WTC11 (cell line): ENCODE measurements at regions not wholly inside any gene's neighbourhood (a gene's known extent, or its start where the extent isn't known, plus 50 kb on each side); places are given as distances from the start of the nearest gene placed in this dataset.

Experiments used
- ATAC-seq: fragments of 200-7000 bp; cut with Tn5 transposase; 2 replicates; pipeline ENCODE4 v1.10.0; 2021; ENCODE audit warnings: mild to moderate bottlenecking, moderate library complexity
- CTCF ChIA-PET: fragments of 300-600 bp; sonication (Branson Sonifier 250); formaldehyde crosslinking; loops from one replicate; lab custom pipeline; 2021; ENCODE audit warnings: antibody characterized with exemption; lab: Charles Lee
- POLR2A ChIA-PET: fragments of 350-600 bp; sonication (Branson Sonifier 250); formaldehyde crosslinking; loops from one replicate; lab custom pipeline; 2021; ENCODE audit warnings: antibody characterized with exemption; lab: Charles Lee
- DNase-seq: peaks from one replicate; pipeline ENCODE4 v3.0.0; 2021; ENCODE audit warnings: low spot score
- H3K27ac Mint-ChIP-seq: 2 replicates; pipeline ENCODE4 v1.8.0; 2021; ENCODE audit warnings: mixed read lengths
- H3K27me3 Mint-ChIP-seq: 2 replicates; pipeline ENCODE4 v1.8.0; 2021; ENCODE audit warnings: low read depth, mild to moderate bottlenecking, moderate library complexity, mixed read lengths
- H3K36me3 Mint-ChIP-seq: 2 replicates; pipeline ENCODE4 v1.8.0; 2021; ENCODE audit warnings: mixed read lengths
- H3K4me1 Mint-ChIP-seq: 2 replicates; pipeline ENCODE4 v1.8.0; 2022; ENCODE audit warnings: mixed read lengths
- H3K4me3 Mint-ChIP-seq: 2 replicates; pipeline ENCODE4 v1.8.0; 2021; ENCODE audit warnings: mild to moderate bottlenecking, moderate library complexity, mixed read lengths
- H3K9me3 Mint-ChIP-seq: 2 replicates; pipeline ENCODE4 v1.8.0; 2021; ENCODE audit warnings: mixed read lengths
- ETV6 ChIP-seq: sonication (generic); formaldehyde crosslinking; IDR thresholded peaks from 2 replicates; pipeline ENCODE4 v1.8.1; 2022; ENCODE audit warnings: mild to moderate bottlenecking, missing genetic modification reagents
- IRF2 ChIP-seq: sonication (generic); formaldehyde crosslinking; IDR thresholded peaks from 2 replicates; pipeline ENCODE4 v1.8.0; 2022; ENCODE audit warnings: low read depth, missing genetic modification reagents, borderline replicate concordance
- NFATC4 ChIP-seq: fragments of 250-450 bp; sonication (Bioruptor Pico); IDR thresholded peaks from 2 replicates; pipeline ENCODE4 v1.9.0; 2021; ENCODE audit warnings: mild to moderate bottlenecking
- NFYB ChIP-seq: sonication (generic); formaldehyde crosslinking; conservative IDR thresholded peaks from 2 replicates; pipeline ENCODE4 v1.8.0; 2022; ENCODE audit warnings: low read depth, missing genetic modification reagents
- TEAD4 ChIP-seq: sonication (generic); formaldehyde crosslinking; IDR thresholded peaks from 2 replicates; pipeline ENCODE4 v1.8.0; 2022; ENCODE audit warnings: mild to moderate bottlenecking, missing genetic modification reagents
- USF1 ChIP-seq: sonication (generic); formaldehyde crosslinking; IDR thresholded peaks from 2 replicates; pipeline ENCODE4 v1.8.0; 2022; ENCODE audit warnings: mild to moderate bottlenecking, missing genetic modification reagents
- ZNF317 ChIP-seq: sonication (generic); formaldehyde crosslinking; IDR thresholded peaks from 2 replicates; pipeline ENCODE4 v1.8.1; 2023; ENCODE audit warnings: low read depth, mild to moderate bottlenecking, moderate library complexity, missing genetic modification reagents, borderline replicate concordance
- ZNF396 ChIP-seq: fragments of 250-450 bp; sonication (Bioruptor Pico); IDR thresholded peaks from 2 replicates; pipeline ENCODE4 v1.8.0; 2021; ENCODE audit warnings: mild to moderate bottlenecking, moderate library complexity, borderline replicate concordance
- ZNF532 ChIP-seq: fragments of 250-450 bp; sonication (Bioruptor Pico); IDR thresholded peaks from 2 replicates; pipeline ENCODE4 v1.9.0; 2021; ENCODE audit warnings: mild to moderate bottlenecking, borderline replicate concordance
- TF ChIP-seq, protein P1 (sequence below): sonication (generic); formaldehyde crosslinking; IDR thresholded peaks from 2 replicates; pipeline ENCODE4 v1.8.0; 2023; ENCODE audit warnings: missing genetic modification reagents
- TF ChIP-seq, protein P2 (sequence below): sonication (generic); formaldehyde crosslinking; IDR thresholded peaks from 2 replicates; pipeline ENCODE4 v1.8.0; 2023; ENCODE audit warnings: mild to moderate bottlenecking, missing genetic modification reagents
- TF ChIP-seq, protein P3 (sequence below): sonication (generic); formaldehyde crosslinking; IDR thresholded peaks from 2 replicates; pipeline ENCODE4 v1.8.1; 2023; ENCODE audit warnings: mild to moderate bottlenecking, missing genetic modification reagents, borderline replicate concordance
- TF ChIP-seq, protein P4 (sequence below): sonication (generic); formaldehyde crosslinking; IDR thresholded peaks from 2 replicates; pipeline ENCODE4 v1.8.1; 2023; ENCODE audit warnings: mild to moderate bottlenecking, missing genetic modification reagents, moderate library complexity
- TF ChIP-seq, protein P5 (sequence below): sonication (generic); formaldehyde crosslinking; IDR thresholded peaks from 2 replicates; pipeline ENCODE4 v1.8.1; 2023; ENCODE audit warnings: mild to moderate bottlenecking, missing genetic modification reagents, moderate library complexity
- TF ChIP-seq, protein P6 (sequence below): sonication (generic); formaldehyde crosslinking; IDR thresholded peaks from 2 replicates; pipeline ENCODE4 v1.8.1; 2022; ENCODE audit warnings: mild to moderate bottlenecking, moderate library complexity, missing genetic modification reagents

GRCh38 chr18:60898111-60898510 lies 435.1 kb upstream of the CDH20 start (continued):
- TF ChIP-seq, protein P1, sequence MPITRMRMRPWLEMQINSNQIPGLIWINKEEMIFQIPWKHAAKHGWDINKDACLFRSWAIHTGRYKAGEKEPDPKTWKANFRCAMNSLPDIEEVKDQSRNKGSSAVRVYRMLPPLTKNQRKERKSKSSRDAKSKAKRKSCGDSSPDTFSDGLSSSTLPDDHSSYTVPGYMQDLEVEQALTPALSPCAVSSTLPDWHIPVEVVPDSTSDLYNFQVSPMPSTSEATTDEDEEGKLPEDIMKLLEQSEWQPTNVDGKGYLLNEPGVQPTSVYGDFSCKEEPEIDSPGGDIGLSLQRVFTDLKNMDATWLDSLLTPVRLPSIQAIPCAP (CRISPR knock-in tag): no peak
- TF ChIP-seq NFYB (CRISPR knock-in tag): no peak
- TF ChIP-seq ZNF317 (CRISPR knock-in tag): no peak
- TF ChIP-seq, protein P2, sequence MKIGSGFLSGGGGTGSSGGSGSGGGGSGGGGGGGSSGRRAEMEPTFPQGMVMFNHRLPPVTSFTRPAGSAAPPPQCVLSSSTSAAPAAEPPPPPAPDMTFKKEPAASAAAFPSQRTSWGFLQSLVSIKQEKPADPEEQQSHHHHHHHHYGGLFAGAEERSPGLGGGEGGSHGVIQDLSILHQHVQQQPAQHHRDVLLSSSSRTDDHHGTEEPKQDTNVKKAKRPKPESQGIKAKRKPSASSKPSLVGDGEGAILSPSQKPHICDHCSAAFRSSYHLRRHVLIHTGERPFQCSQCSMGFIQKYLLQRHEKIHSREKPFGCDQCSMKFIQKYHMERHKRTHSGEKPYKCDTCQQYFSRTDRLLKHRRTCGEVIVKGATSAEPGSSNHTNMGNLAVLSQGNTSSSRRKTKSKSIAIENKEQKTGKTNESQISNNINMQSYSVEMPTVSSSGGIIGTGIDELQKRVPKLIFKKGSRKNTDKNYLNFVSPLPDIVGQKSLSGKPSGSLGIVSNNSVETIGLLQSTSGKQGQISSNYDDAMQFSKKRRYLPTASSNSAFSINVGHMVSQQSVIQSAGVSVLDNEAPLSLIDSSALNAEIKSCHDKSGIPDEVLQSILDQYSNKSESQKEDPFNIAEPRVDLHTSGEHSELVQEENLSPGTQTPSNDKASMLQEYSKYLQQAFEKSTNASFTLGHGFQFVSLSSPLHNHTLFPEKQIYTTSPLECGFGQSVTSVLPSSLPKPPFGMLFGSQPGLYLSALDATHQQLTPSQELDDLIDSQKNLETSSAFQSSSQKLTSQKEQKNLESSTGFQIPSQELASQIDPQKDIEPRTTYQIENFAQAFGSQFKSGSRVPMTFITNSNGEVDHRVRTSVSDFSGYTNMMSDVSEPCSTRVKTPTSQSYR (CRISPR knock-in tag): no peak
- TF ChIP-seq USF1 (CRISPR knock-in tag): no peak
- TF ChIP-seq, protein P3, sequence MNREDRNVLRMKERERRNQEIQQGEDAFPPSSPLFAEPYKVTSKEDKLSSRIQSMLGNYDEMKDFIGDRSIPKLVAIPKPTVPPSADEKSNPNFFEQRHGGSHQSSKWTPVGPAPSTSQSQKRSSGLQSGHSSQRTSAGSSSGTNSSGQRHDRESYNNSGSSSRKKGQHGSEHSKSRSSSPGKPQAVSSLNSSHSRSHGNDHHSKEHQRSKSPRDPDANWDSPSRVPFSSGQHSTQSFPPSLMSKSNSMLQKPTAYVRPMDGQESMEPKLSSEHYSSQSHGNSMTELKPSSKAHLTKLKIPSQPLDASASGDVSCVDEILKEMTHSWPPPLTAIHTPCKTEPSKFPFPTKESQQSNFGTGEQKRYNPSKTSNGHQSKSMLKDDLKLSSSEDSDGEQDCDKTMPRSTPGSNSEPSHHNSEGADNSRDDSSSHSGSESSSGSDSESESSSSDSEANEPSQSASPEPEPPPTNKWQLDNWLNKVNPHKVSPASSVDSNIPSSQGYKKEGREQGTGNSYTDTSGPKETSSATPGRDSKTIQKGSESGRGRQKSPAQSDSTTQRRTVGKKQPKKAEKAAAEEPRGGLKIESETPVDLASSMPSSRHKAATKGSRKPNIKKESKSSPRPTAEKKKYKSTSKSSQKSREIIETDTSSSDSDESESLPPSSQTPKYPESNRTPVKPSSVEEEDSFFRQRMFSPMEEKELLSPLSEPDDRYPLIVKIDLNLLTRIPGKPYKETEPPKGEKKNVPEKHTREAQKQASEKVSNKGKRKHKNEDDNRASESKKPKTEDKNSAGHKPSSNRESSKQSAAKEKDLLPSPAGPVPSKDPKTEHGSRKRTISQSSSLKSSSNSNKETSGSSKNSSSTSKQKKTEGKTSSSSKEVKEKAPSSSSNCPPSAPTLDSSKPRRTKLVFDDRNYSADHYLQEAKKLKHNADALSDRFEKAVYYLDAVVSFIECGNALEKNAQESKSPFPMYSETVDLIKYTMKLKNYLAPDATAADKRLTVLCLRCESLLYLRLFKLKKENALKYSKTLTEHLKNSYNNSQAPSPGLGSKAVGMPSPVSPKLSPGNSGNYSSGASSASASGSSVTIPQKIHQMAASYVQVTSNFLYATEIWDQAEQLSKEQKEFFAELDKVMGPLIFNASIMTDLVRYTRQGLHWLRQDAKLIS (CRISPR knock-in tag): no peak
- TF ChIP-seq, protein P4, sequence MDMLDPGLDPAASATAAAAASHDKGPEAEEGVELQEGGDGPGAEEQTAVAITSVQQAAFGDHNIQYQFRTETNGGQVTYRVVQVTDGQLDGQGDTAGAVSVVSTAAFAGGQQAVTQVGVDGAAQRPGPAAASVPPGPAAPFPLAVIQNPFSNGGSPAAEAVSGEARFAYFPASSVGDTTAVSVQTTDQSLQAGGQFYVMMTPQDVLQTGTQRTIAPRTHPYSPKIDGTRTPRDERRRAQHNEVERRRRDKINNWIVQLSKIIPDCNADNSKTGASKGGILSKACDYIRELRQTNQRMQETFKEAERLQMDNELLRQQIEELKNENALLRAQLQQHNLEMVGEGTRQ (CRISPR knock-in tag): no peak
- no peak for TF ChIP-seq ETV6 (CRISPR knock-in tag)

DNA sequence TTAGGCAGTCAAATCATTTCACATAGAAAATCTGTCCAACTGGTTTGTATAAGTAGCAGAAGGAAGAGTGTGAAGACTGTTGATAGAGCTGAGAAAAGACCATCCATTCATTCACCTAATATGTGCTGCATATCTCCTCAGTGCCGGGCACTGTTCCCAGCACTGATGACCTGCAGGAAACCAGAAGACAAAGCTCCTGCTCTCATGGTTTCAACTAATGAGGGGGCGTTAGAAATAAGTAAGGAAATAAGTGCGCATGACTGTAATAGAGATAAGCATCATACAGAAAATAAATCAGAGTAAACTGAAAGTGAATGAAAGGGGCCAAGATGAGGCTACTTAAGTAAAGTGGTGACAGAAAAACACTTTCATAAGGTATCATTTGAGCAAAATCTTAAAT lies 427.5 kb upstream of the CDH20 start:
- ChIA-PET CTCF (no interaction called here), POLR2A (no interaction called here)
- H3K4me3 Mint-ChIP-seq: no peak overlapping the region
- TF ChIP-seq, protein P4 (CRISPR knock-in tag): no peak
- H3K27me3 Mint-ChIP-seq: no peaks in the 10 kb centered on the region
- no peak overlapping the region for H3K27ac Mint-ChIP-seq
- H3K9me3 Mint-ChIP-seq: no peaks in the 10 kb centered on the region
- DNase-seq (no peak), ATAC-seq (no peak)
- no peaks in the 10 kb centered on the region for H3K36me3 Mint-ChIP-seq
- no peaks in the 10 kb centered on the region for H3K4me1 Mint-ChIP-seq

- no peak overlapping the region for H3K4me3 Mint-ChIP-seq
- H3K27ac Mint-ChIP-seq: no peak overlapping the region
- TF ChIP-seq, protein P5, sequence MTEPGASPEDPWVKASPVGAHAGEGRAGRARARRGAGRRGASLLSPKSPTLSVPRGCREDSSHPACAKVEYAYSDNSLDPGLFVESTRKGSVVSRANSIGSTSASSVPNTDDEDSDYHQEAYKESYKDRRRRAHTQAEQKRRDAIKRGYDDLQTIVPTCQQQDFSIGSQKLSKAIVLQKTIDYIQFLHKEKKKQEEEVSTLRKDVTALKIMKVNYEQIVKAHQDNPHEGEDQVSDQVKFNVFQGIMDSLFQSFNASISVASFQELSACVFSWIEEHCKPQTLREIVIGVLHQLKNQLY: no peak
- TF ChIP-seq, protein P6, sequence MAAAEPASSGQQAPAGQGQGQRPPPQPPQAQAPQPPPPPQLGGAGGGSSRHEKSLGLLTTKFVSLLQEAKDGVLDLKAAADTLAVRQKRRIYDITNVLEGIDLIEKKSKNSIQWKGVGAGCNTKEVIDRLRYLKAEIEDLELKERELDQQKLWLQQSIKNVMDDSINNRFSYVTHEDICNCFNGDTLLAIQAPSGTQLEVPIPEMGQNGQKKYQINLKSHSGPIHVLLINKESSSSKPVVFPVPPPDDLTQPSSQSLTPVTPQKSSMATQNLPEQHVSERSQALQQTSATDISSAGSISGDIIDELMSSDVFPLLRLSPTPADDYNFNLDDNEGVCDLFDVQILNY (CRISPR knock-in tag): no peak
- no peak for TF ChIP-seq IRF2 (CRISPR knock-in tag)
- TF ChIP-seq NFATC4 (CRISPR knock-in tag): no peak
- no peak for TF ChIP-seq TEAD4 (CRISPR knock-in tag)
- no peak for TF ChIP-seq ZNF532 (CRISPR knock-in tag)
- TF ChIP-seq ZNF396 (CRISPR knock-in tag): no peak
- ATAC-seq (no peak), DNase-seq (no peak)
- H3K27me3 Mint-ChIP-seq: no peaks in the 10 kb centered on the region; the same call in 1 of the 2 replicates
- POLR2A ChIA-PET: no interaction called here
- H3K4me1 Mint-ChIP-seq: peaks cover 23% of the 10 kb centered on the region
- no peaks in the 10 kb centered on the region for H3K36me3 Mint-ChIP-seq
- CTCF ChIA-PET: no interaction called here
- H3K9me3 Mint-ChIP-seq: no peaks in the 10 kb centered on the region
Measured at GRCh38 chr18:60910534-60910933, 422.7 kb upstream of the CDH20 start.
